Left ventricle myocardium inferior (tissue), 1 donor: ENCODE measurements at regions not wholly inside any gene's neighbourhood (a gene's known extent, or its start where the extent isn't known, plus 50 kb on each side); places are given as distances from the start of the nearest gene placed in this dataset.
A peak's percentile ranks its signal among the peaks of the same experiment; 100 is the strongest.
"Not testable (repeated sequence)": the region's sequence is repeated elsewhere in the genome, so short reads cannot be mapped to it uniquely, and the experiment has no call there.

ENCODE experiments used
- DNase-seq: peaks from one replicate; pipeline ENCODE4 v3.0.0-alpha.2; 2020
- H3K27ac ChIP-seq: fragments of 200-600 bp; replicated peaks from 2 replicates; pipeline ENCODE4 v1.8.0; 2021
- H3K27me3 ChIP-seq: fragments of 200-600 bp; 2 replicates; pipeline ENCODE4 v1.8.0; 2021; ENCODE audit warnings: low read depth
- H3K36me3 ChIP-seq: fragments of 200-600 bp; 2 replicates; pipeline ENCODE4 v1.8.0; 2021
- H3K4me1 ChIP-seq: fragments of 200-600 bp; 2 replicates; pipeline ENCODE4 v1.8.0; 2021
- H3K4me3 ChIP-seq: fragments of 200-600 bp; 2 replicates; pipeline ENCODE4 v1.8.0; 2021; ENCODE audit warnings: mild to moderate bottlenecking, moderate library complexity
- H3K9me3 ChIP-seq: fragments of 200-600 bp; replicated peaks from 2 replicates; pipeline ENCODE4 v1.8.0; 2021
- CTCF ChIP-seq: fragments of 200-600 bp; IDR thresholded peaks from 2 replicates; pipeline ENCODE4 v1.8.0; 2021; ENCODE audit warnings: antibody characterized with exemption, mild to moderate bottlenecking, borderline replicate concordance
- intact Hi-C: fragments of 100-400 bp; cut with micrococcal nuclease; formaldehyde crosslinking; loops from one replicate; pipeline ENCODE4 v1.11.0; 2022
- donor health status: DM: no; HTN: yes; CAD: no; lungs with severe emphysema.

DNA sequence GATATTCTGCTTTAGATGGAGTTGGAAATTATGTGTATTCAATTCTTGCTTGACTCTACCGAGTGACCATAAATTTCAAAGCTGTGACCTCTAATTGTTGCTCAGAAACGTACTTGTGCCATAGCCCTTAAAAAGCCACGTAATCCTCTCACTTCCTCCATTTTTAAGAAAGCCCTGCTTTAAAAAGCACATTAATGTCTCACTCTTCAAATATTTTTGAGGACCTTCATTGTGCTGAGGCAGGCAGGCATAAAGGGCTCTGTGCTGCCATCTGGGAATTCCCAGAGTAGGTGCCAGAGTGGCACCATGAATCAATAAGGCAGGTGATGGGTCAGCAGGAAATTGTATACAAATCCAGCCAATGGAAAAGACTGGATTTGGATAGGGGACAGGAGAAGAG lies 97.7 kb upstream of the FAM204A start:
- Histone ChIP-seq H3K27ac (no peak overlapping the region), H3K36me3 (no peaks in the 10 kb centered on the region), H3K27me3 (peaks cover 70% of the 10 kb centered on the region), H3K4me3 (no peak overlapping the region), H3K9me3 (no peaks in the 10 kb centered on the region), H3K4me1 (no peaks in the 10 kb centered on the region)
- no peak for DNase-seq
- no peak for TF ChIP-seq CTCF
- intact Hi-C loops: no loop called here

GRCh38 chr10:118436742-118437141 lies 94.6 kb upstream of the FAM204A start:
- Histone ChIP-seq H3K36me3 (no peaks in the 10 kb centered on the region), H3K27ac (no peak overlapping the region), H3K27me3 (peaks cover 50% of the 10 kb centered on the region), H3K9me3 (no peaks in the 10 kb centered on the region), H3K4me3 (no peak overlapping the region), H3K4me1 (no peaks in the 10 kb centered on the region)
- no peak for DNase-seq
- no peak for TF ChIP-seq CTCF
- intact Hi-C loops: no loop called here

DNA sequence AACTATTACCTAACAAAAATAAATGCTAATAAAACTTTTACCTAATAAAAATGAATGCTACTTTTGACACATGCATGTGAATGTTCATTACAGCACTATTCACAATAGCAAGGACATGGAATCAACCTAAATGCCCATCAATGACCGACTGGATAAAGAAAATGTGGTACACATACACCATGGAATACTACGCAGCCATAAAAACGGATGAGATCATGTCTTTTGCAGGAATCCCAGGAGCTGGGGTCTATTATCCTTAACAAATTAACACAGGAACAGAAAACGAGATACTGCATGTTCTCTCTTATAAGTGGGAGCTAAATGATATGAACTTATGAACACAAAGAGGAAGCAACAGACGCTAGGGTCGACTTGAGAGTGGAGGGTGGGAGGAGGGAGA lies 88.1 kb upstream of the FAM204A start:
- no peak overlapping the region for H3K27ac ChIP-seq
- H3K9me3 ChIP-seq: peaks cover 3% of the 10 kb centered on the region
- H3K27me3 ChIP-seq: peaks cover 23% of the 10 kb centered on the region
- TF ChIP-seq CTCF: no peak
- H3K4me3 ChIP-seq: no peak overlapping the region
- no peak for DNase-seq
- H3K36me3 ChIP-seq: no peaks in the 10 kb centered on the region
- H3K4me1 ChIP-seq: no peaks in the 10 kb centered on the region
- intact Hi-C loops: no loop called here

- H3K9me3 ChIP-seq: no peaks in the 10 kb centered on the region
- intact Hi-C loops: no loop called here
- peaks cover 54% of the 10 kb centered on the region for H3K27me3 ChIP-seq
- DNase-seq: peak; percentile 78
- H3K27ac ChIP-seq: no peak overlapping the region
- H3K36me3 ChIP-seq: no peaks in the 10 kb centered on the region
- peak; percentile 82 for TF ChIP-seq CTCF
- H3K4me1 ChIP-seq: no peaks in the 10 kb centered on the region
- H3K4me3 ChIP-seq: no peak overlapping the region
Observed at GRCh38 chr10:118423800-118424442, 81.8 kb upstream of the FAM204A start.

- Histone ChIP-seq H3K27me3 (peaks cover 62% of the 10 kb centered on the region), H3K36me3 (no peaks in the 10 kb centered on the region), H3K27ac (no peak overlapping the region), H3K4me3 (no peak overlapping the region), H3K4me1 (no peaks in the 10 kb centered on the region), H3K9me3 (no peaks in the 10 kb centered on the region)
- intact Hi-C loops: no loop called here
- DNase-seq: no peak
- no peak for TF ChIP-seq CTCF
Observed at GRCh38 chr10:118422241-118422640, 80.1 kb upstream of the FAM204A start.

DNA sequence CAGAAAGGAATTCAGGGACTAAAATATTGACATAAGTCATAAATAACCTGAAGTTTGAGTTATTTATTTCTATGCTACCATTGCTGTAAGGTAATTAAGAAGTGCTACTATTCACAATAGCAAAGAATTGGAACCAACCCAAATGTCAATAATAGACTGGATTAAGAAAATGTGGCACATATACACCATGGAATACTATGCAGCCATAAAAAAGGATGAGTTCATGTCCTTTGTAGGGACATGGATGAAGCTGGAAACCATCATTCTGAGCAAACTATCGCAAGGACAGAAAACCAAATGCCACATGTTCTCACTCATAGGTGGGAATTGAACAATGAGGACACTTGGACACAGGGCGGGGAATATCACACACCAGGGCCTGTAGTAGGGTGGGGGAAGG lies 77.9 kb upstream of the FAM204A start:
- H3K4me1 ChIP-seq, H3K36me3 ChIP-seq, H3K27ac ChIP-seq, H3K4me3 ChIP-seq, H3K9me3 ChIP-seq, intact Hi-C loops, DNase-seq: not testable (repeated sequence)
- H3K27me3 ChIP-seq: peaks cover 72% of the 10 kb centered on the region
